Naive B cell (primary cell): ENCODE measurements at regions not wholly inside any gene's neighbourhood (a gene's known extent, or its start where the extent isn't known, plus 50 kb on each side); places are given as distances from the start of the nearest gene placed in this dataset.
A peak's percentile ranks its signal among the peaks of the same experiment; 100 is the strongest.
"Not testable (repeated sequence)": the region's sequence is repeated elsewhere in the genome, so short reads cannot be mapped to it uniquely, and the experiment has no call there.

Experiments
- ATAC-seq, 2 donors: fragments of 150-1000 bp; cut with Tn5 transposase; 2 replicates each; pipeline ENCODE4 v1.10.0; 2021; ENCODE audit warnings: low read depth in 2 of 2, mild to moderate bottlenecking in 2 of 2, moderate library complexity in 2 of 2
- DNase-seq: peaks from one replicate; pipeline ENCODE4 v3.0.0; 2022
- H3K27ac Mint-ChIP-seq, 6 donors: one replicate each; pipeline ENCODE4 v1.8.0; 2020 to 2022; ENCODE audit warnings: mild to moderate bottlenecking in 6 of 6, mixed read lengths in 6 of 6, moderate library complexity in 5 of 6, inconsistent platforms in 2 of 6
- H3K27me3 Mint-ChIP-seq, 3 donors: one replicate each; pipeline ENCODE4 v1.8.0; 2021 to 2022; ENCODE audit warnings: mixed read lengths in 3 of 3, mild to moderate bottlenecking in 1 of 3
- H3K36me3 Mint-ChIP-seq, 2 donors: one replicate each; pipeline ENCODE4 v1.8.0; 2020 to 2022; ENCODE audit warnings: mixed read lengths in 2 of 2, inconsistent platforms in 1 of 2, mild to moderate bottlenecking in 1 of 2
- H3K4me1 Mint-ChIP-seq, 3 donors: one replicate each; pipeline ENCODE4 v1.8.0; 2020 to 2022; ENCODE audit warnings: mixed read lengths in 3 of 3, inconsistent platforms in 1 of 3, mild to moderate bottlenecking in 1 of 3, moderate library complexity in 1 of 3
- H3K4me3 Mint-ChIP-seq, 8 donors: one replicate each; pipeline ENCODE4 v1.8.0; 2020 to 2022; ENCODE audit warnings: mild to moderate bottlenecking in 8 of 8, mixed read lengths in 8 of 8, moderate library complexity in 8 of 8, inconsistent platforms in 2 of 8
- H3K9me3 Mint-ChIP-seq, 7 donors: one replicate each; pipeline ENCODE4 v1.8.0; 2020 to 2022; ENCODE audit warnings: mixed read lengths in 7 of 7, mild to moderate bottlenecking in 5 of 7, inconsistent platforms in 2 of 7, moderate library complexity in 1 of 7

GRCh38 chr14:106348873-106349540, 822.6 kb downstream of the TMEM121 start:
- not testable (repeated sequence) for H3K36me3 Mint-ChIP-seq, H3K27me3 Mint-ChIP-seq, H3K9me3 Mint-ChIP-seq
- peak overlapping the region in 1 of 6 donors; percentile 88 for H3K27ac Mint-ChIP-seq
- DNase-seq (peak; percentile 68), ATAC-seq (peak; percentile 63 to 70)
- peaks cover 20 to 33% (median 23%) of the 10 kb centered on the region in 3 donors for H3K4me1 Mint-ChIP-seq
- peak overlapping the region in 6 of 8 donors; percentile 63 to 85 (median 70) for H3K4me3 Mint-ChIP-seq

GRCh38 chr14:106349678-106350457, 823.5 kb downstream of the TMEM121 start:
- not testable (repeated sequence) for H3K27me3 Mint-ChIP-seq, H3K36me3 Mint-ChIP-seq, H3K9me3 Mint-ChIP-seq
- Mint-ChIP-seq H3K4me3 (peak overlapping the region in 7 of 8 donors; percentile 29 to 85 (median 68)), H3K27ac (peak overlapping the region in 3 of 6 donors; percentile 15 to 59 (median 16)), H3K4me1 (peaks cover 23 to 41% (median 25%) of the 10 kb centered on the region in 3 donors)
- ATAC-seq (peak; percentile 49 to 54), DNase-seq (peak; percentile 20)

GRCh38 chr14:106355007-106355791, 828.8 kb downstream of the TMEM121 start:
- Mint-ChIP-seq H3K27ac (peak overlapping the region in 2 of 6 donors; percentile 51 to 58), H3K4me1 (peaks cover 11 to 38% (median 23%) of the 10 kb centered on the region in 3 donors), H3K4me3 (peak overlapping the region in 6 of 8 donors; percentile 25 to 67 (median 50))
- not testable (repeated sequence) for H3K36me3 Mint-ChIP-seq, H3K9me3 Mint-ChIP-seq, H3K27me3 Mint-ChIP-seq, DNase-seq
- ATAC-seq, result peak; percentile 41 to 51

- Mint-ChIP-seq H3K27ac (peak overlapping the region in 3 of 6 donors; percentile 57 to 76 (median 58)), H3K4me3 (peak overlapping the region in 6 of 8 donors; percentile 36 to 67 (median 54)), H3K4me1 (peaks cover 11 to 32% (median 23%) of the 10 kb centered on the region in 3 donors)
- H3K9me3 Mint-ChIP-seq, H3K27me3 Mint-ChIP-seq, H3K36me3 Mint-ChIP-seq: not testable (repeated sequence)
- ATAC-seq (peak; percentile 34 to 65), DNase-seq (peak; percentile 18)
Observed at GRCh38 chr14:106355881-106356642, 829.7 kb downstream of the TMEM121 start.

- H3K27ac Mint-ChIP-seq, result peak overlapping the region in 1 of 6 donors; percentile 58
Observed at GRCh38 chr14:106356643-106356930, 830.2 kb downstream of the TMEM121 start.

GRCh38 chr14:106359157-106359887, 832.9 kb downstream of the TMEM121 start:
- H3K9me3 Mint-ChIP-seq, H3K36me3 Mint-ChIP-seq, H3K27me3 Mint-ChIP-seq: not testable (repeated sequence)
- H3K27ac Mint-ChIP-seq, result peak overlapping the region in 2 of 6 donors; percentile 34 to 60
- H3K4me1 Mint-ChIP-seq, result peaks cover 11 to 30% (median 23%) of the 10 kb centered on the region in 3 donors
- peak; percentile 19 for DNase-seq
- peak; percentile 66 to 68 for ATAC-seq
- H3K4me3 Mint-ChIP-seq, result peak overlapping the region in 4 of 8 donors; percentile 40 to 75 (median 59)

More at GRCh38 chr14:106356643-106356930, 830.2 kb downstream of the TMEM121 start:
- Mint-ChIP-seq H3K4me3 (peak overlapping the region in 3 of 8 donors; percentile 0 to 51 (median 36)), H3K4me1 (peaks cover 11 to 32% (median 23%) of the 10 kb centered on the region in 3 donors)
- not testable (repeated sequence) for H3K36me3 Mint-ChIP-seq, H3K9me3 Mint-ChIP-seq, DNase-seq, ATAC-seq, H3K27me3 Mint-ChIP-seq

GRCh38 chr14:106365371-106365770, 839.0 kb downstream of the TMEM121 start:
- not testable (repeated sequence) for H3K27ac Mint-ChIP-seq, ATAC-seq, DNase-seq, H3K4me1 Mint-ChIP-seq, H3K9me3 Mint-ChIP-seq, H3K4me3 Mint-ChIP-seq, H3K36me3 Mint-ChIP-seq, H3K27me3 Mint-ChIP-seq

- H3K4me1 Mint-ChIP-seq, DNase-seq, H3K27ac Mint-ChIP-seq, H3K36me3 Mint-ChIP-seq, H3K27me3 Mint-ChIP-seq, H3K9me3 Mint-ChIP-seq, H3K4me3 Mint-ChIP-seq: not testable (repeated sequence)
- ATAC-seq, result peak; percentile 33 to 65
Observed at GRCh38 chr14:106365894-106366293, 839.5 kb downstream of the TMEM121 start.

- H3K4me1 Mint-ChIP-seq, H3K9me3 Mint-ChIP-seq, H3K4me3 Mint-ChIP-seq, H3K36me3 Mint-ChIP-seq, ATAC-seq, H3K27me3 Mint-ChIP-seq, H3K27ac Mint-ChIP-seq, DNase-seq: not testable (repeated sequence)
Observed at GRCh38 chr14:106366971-106367370, 840.6 kb downstream of the TMEM121 start.

GRCh38 chr14:106369456-106369855, 843.1 kb downstream of the TMEM121 start:
- ATAC-seq, H3K4me3 Mint-ChIP-seq: not testable (repeated sequence)
- H3K4me1 Mint-ChIP-seq, result peaks cover 15 to 22% (median 17%) of the 10 kb centered on the region in 3 donors

GRCh38 chr14:106372870-106373652, 846.7 kb downstream of the TMEM121 start:
- no peaks in the 10 kb centered on the region for H3K36me3 Mint-ChIP-seq
- H3K27me3 Mint-ChIP-seq, result peaks cover 0 to 3% (median 0%) of the 10 kb centered on the region in 3 donors
- ATAC-seq, result peak; percentile 94
- peak; percentile 77 for DNase-seq
- H3K9me3 Mint-ChIP-seq, result no peaks in the 10 kb centered on the region
- H3K4me1 Mint-ChIP-seq, result peaks cover 15 to 22% (median 17%) of the 10 kb centered on the region in 3 donors
- peak overlapping the region in 3 of 6 donors; percentile 38 to 77 (median 63) for H3K27ac Mint-ChIP-seq
- H3K4me3 Mint-ChIP-seq, result peak overlapping the region; percentile 22 to 85 (median 66)

More at GRCh38 chr14:106369456-106369855, 843.1 kb downstream of the TMEM121 start:
- not testable (repeated sequence) for H3K36me3 Mint-ChIP-seq, H3K9me3 Mint-ChIP-seq, H3K27ac Mint-ChIP-seq, DNase-seq, H3K27me3 Mint-ChIP-seq
